Activated T-helper 1 cell treated with anti-CD3 and anti-CD28 coated beads, Interleukin-12 subunit alpha, Interleukin-12 subunit beta, Interleukin-2, Interleukin-4 antibody, amounts not matched to agents 30 ng/mL and 10 ng/mL and 1 ng/mL, durations not matched to agents 14 hours and 24 hours and 36 hours (primary cell): ENCODE measurements at regions not wholly inside any gene's neighbourhood (a gene's known extent, or its start where the extent isn't known, plus 50 kb on each side); places are given as distances from the start of the nearest gene placed in this dataset.

Experiments used
- DNase-seq: peaks from one replicate; pipeline ENCODE4 v3.0.0; 2021; ENCODE audit warnings: low spot score
- H3K27ac Mint-ChIP-seq: one replicate; pipeline ENCODE4 v1.8.0; 2021; ENCODE audit warnings: mild to moderate bottlenecking, mixed read lengths
- H3K27me3 Mint-ChIP-seq: one replicate; pipeline ENCODE4 v1.8.0; 2022; ENCODE audit warnings: mild to moderate bottlenecking, moderate library complexity, mixed read lengths; ENCODE audit not compliant: insufficient read depth
- H3K36me3 Mint-ChIP-seq: one replicate; pipeline ENCODE4 v1.8.0; 2021; ENCODE audit warnings: low read depth, mixed read lengths
- H3K4me1 Mint-ChIP-seq: one replicate; pipeline ENCODE4 v1.8.0; 2021; ENCODE audit warnings: low read depth, mixed read lengths
- H3K4me3 Mint-ChIP-seq: one replicate; pipeline ENCODE4 v1.8.0; 2021; ENCODE audit warnings: mild to moderate bottlenecking, moderate library complexity, mixed read lengths
- H3K9me3 Mint-ChIP-seq: one replicate; pipeline ENCODE4 v1.8.0; 2021; ENCODE audit warnings: mixed read lengths
- intact Hi-C: fragments of 100-400 bp; cut with micrococcal nuclease; formaldehyde crosslinking; loops from one replicate; pipeline ENCODE4 v1.15.1; 2024

- H3K4me1 Mint-ChIP-seq = no peaks in the 10 kb centered on the region
- DNase-seq = no peak
- no peaks in the 10 kb centered on the region for H3K9me3 Mint-ChIP-seq
- H3K27me3 Mint-ChIP-seq = peaks cover 4% of the 10 kb centered on the region
- no peak overlapping the region for H3K4me3 Mint-ChIP-seq
- intact Hi-C loops = no loop called here
- H3K36me3 Mint-ChIP-seq = no peaks in the 10 kb centered on the region
- H3K27ac Mint-ChIP-seq = no peak overlapping the region
Observed at GRCh38 chr6:160917572-160917971, 74.0 kb upstream of the MAP3K4 start.

- H3K27me3 Mint-ChIP-seq = peaks cover 4% of the 10 kb centered on the region
- H3K4me3 Mint-ChIP-seq = no peak overlapping the region
- H3K36me3 Mint-ChIP-seq = no peaks in the 10 kb centered on the region
- no peaks in the 10 kb centered on the region for H3K4me1 Mint-ChIP-seq
- no peak for DNase-seq
- H3K27ac Mint-ChIP-seq = no peak overlapping the region
- intact Hi-C loops = no loop called here
- H3K9me3 Mint-ChIP-seq = no peaks in the 10 kb centered on the region
Observed at GRCh38 chr6:160919723-160920440, 71.7 kb upstream of the MAP3K4 start.

GRCh38 chr6:160921095-160921494, 70.5 kb upstream of the MAP3K4 start:
- H3K36me3 Mint-ChIP-seq = no peaks in the 10 kb centered on the region
- peaks cover 4% of the 10 kb centered on the region for H3K27me3 Mint-ChIP-seq
- no peaks in the 10 kb centered on the region for H3K4me1 Mint-ChIP-seq
- no peak overlapping the region for H3K27ac Mint-ChIP-seq
- no peaks in the 10 kb centered on the region for H3K9me3 Mint-ChIP-seq
- intact Hi-C loops = no loop called here
- no peak overlapping the region for H3K4me3 Mint-ChIP-seq
- DNase-seq = no peak

- H3K27ac Mint-ChIP-seq = no peak overlapping the region
- H3K36me3 Mint-ChIP-seq = peaks cover 1% of the 10 kb centered on the region
- intact Hi-C loops = no loop called here
- H3K4me1 Mint-ChIP-seq = no peaks in the 10 kb centered on the region
- H3K4me3 Mint-ChIP-seq = no peak overlapping the region
- H3K9me3 Mint-ChIP-seq = no peaks in the 10 kb centered on the region
- no peak for DNase-seq
- H3K27me3 Mint-ChIP-seq = peaks cover 16% of the 10 kb centered on the region
Observed at GRCh38 chr6:160926281-160927276, 65.0 kb upstream of the MAP3K4 start.

DNA sequence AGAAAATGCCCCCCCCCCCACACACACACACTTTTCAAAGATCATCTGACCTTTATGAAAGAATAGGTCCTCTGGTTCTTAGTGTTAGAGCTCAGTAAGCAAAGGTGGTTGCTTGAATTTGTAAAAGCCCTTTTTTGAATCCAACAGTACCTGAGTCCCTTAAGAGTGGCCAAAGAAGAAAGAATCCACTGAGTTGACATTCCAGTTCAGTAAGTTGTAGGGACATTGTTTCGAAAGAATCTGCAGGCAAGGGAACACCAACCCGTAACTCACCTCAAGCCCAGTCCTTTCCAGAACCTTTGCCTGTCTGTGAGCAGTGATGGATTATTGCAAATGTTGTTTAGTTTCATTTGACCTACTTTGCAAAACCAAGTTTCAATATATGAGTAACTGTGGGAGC, 64.2 kb upstream of the MAP3K4 start:
- DNase-seq = no peak
- H3K27ac Mint-ChIP-seq = no peak overlapping the region
- no peak overlapping the region for H3K4me3 Mint-ChIP-seq
- no peaks in the 10 kb centered on the region for H3K4me1 Mint-ChIP-seq
- no peaks in the 10 kb centered on the region for H3K9me3 Mint-ChIP-seq
- H3K27me3 Mint-ChIP-seq = peaks cover 18% of the 10 kb centered on the region
- peaks cover 1% of the 10 kb centered on the region for H3K36me3 Mint-ChIP-seq
- intact Hi-C loops = no loop called here

- Mint-ChIP-seq H3K27me3 (peaks cover 18% of the 10 kb centered on the region), H3K9me3 (no peaks in the 10 kb centered on the region), H3K4me1 (no peaks in the 10 kb centered on the region), H3K4me3 (no peak overlapping the region), H3K36me3 (peaks cover 1% of the 10 kb centered on the region), H3K27ac (no peak overlapping the region)
- DNase-seq = no peak
- intact Hi-C loops = no loop called here
Observed at GRCh38 chr6:160929361-160929760, 62.2 kb upstream of the MAP3K4 start.

DNA sequence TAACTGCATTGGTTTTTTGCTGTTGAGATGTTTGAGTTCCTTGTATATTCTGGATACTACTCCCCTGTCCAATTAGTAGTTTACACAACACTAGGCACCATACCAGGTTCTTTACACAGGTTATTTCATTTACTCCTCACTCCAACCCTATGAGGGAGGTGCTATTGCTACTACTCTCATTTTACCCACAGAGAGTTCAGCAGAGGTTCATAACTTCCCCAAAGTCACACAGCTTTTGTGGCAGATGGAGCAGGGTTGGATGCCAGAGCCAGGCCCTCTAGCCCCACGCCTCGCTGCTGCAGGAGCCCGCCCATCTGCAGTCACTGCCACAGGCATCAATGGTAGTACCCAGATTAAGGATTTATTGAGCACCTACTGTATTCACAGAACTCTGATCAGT, 61.7 kb upstream of the MAP3K4 start:
- no peak overlapping the region for H3K4me3 Mint-ChIP-seq
- no peaks in the 10 kb centered on the region for H3K9me3 Mint-ChIP-seq
- H3K4me1 Mint-ChIP-seq = no peaks in the 10 kb centered on the region
- H3K27me3 Mint-ChIP-seq = peaks cover 18% of the 10 kb centered on the region
- peaks cover 1% of the 10 kb centered on the region for H3K36me3 Mint-ChIP-seq
- no peak for DNase-seq
- no peak overlapping the region for H3K27ac Mint-ChIP-seq
- intact Hi-C loops = loop anchor here (1.0 to 5.0 kb wide), 4 partner anchors 61 to 444 kb away; partner anchors contain the start of gene MAP3K4

- no peaks in the 10 kb centered on the region for H3K9me3 Mint-ChIP-seq
- H3K27me3 Mint-ChIP-seq = peaks cover 18% of the 10 kb centered on the region
- H3K27ac Mint-ChIP-seq = no peak overlapping the region
- H3K36me3 Mint-ChIP-seq = peaks cover 1% of the 10 kb centered on the region
- peak; percentile 31 for DNase-seq
- intact Hi-C loops = loop anchor here (1.0 to 5.0 kb wide), 4 partner anchors 60 to 444 kb away; partner anchors contain the start of gene MAP3K4
- H3K4me3 Mint-ChIP-seq = no peak overlapping the region
- H3K4me1 Mint-ChIP-seq = no peaks in the 10 kb centered on the region
Observed at GRCh38 chr6:160930547-160931377, 60.8 kb upstream of the MAP3K4 start.

- peaks cover 1% of the 10 kb centered on the region for H3K36me3 Mint-ChIP-seq
- no peak overlapping the region for H3K27ac Mint-ChIP-seq
- H3K4me1 Mint-ChIP-seq = no peaks in the 10 kb centered on the region
- H3K27me3 Mint-ChIP-seq = peaks cover 26% of the 10 kb centered on the region
- H3K9me3 Mint-ChIP-seq = no peaks in the 10 kb centered on the region
- no peak for DNase-seq
- no peak overlapping the region for H3K4me3 Mint-ChIP-seq
- intact Hi-C loops = loop anchor here (2.0 to 5.0 kb wide), 2 partner anchors 59 to 296 kb away; partner anchors contain the start of gene MAP3K4
Observed at GRCh38 chr6:160931378-160932310, 59.9 kb upstream of the MAP3K4 start.

DNA sequence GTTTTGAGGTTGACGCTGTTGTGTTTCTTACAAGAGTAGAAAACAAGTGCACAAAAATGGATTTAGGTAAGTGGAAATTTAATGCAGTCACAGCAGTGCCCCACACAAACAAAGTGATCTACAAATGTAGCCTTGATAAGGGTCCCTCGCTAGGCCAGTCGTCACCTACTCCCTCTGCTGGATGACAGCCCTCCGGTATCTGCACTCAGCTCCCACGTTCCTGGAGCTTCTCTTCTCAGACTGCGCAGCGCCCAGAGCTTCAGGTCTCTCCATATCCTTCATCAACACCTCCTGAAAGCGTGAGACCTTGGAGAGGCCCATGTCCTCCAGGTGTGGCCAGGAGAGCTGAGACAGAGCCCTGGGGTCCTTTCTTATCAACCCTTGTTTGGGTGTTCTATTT, 58.3 kb upstream of the MAP3K4 start:
- Mint-ChIP-seq H3K36me3 (peaks cover 1% of the 10 kb centered on the region), H3K4me1 (no peaks in the 10 kb centered on the region), H3K27me3 (peaks cover 34% of the 10 kb centered on the region), H3K27ac (no peak overlapping the region), H3K9me3 (no peaks in the 10 kb centered on the region), H3K4me3 (no peak overlapping the region)
- DNase-seq = no peak
- intact Hi-C loops = loop anchor here (5.0 kb wide), 1 partner anchor 294 kb away; no protein-coding TSS in a partner anchor

DNA sequence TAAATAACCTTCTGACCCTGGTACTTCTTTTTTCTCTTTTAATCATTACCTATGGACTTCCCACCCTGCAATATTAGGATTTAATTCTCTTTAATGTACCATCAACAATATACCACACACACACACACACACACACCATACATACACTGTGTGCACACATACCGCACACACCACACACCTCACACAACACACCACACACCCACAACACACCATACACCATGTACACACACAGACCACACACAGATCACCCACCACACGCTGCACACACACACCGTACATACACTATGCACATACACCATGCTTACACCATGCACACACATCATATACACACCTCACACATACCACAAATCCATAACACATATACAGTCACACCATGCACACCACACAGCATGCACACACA, 57.4 kb upstream of the MAP3K4 start:
- no peak for DNase-seq
- Mint-ChIP-seq H3K36me3 (peaks cover 1% of the 10 kb centered on the region), H3K9me3 (no peaks in the 10 kb centered on the region), H3K4me3 (no peak overlapping the region), H3K27ac (no peak overlapping the region), H3K4me1 (no peaks in the 10 kb centered on the region), H3K27me3 (peaks cover 39% of the 10 kb centered on the region)
- intact Hi-C loops = loop anchor here (5.0 kb wide), 1 partner anchor 293 kb away; no protein-coding TSS in a partner anchor
